Dedifferentiated amniotic fluid mesenchymal stem cell (primary cell): ENCODE measurements at regions not wholly inside any gene's neighbourhood (a gene's known extent, or its start where the extent isn't known, plus 50 kb on each side); places are given as distances from the start of the nearest gene placed in this dataset.

Experiments used
- DNase-seq: peaks from one replicate; pipeline ENCODE4 v3.0.0-alpha.2; 2016; ENCODE audit errors: extremely low spot score

DNA sequence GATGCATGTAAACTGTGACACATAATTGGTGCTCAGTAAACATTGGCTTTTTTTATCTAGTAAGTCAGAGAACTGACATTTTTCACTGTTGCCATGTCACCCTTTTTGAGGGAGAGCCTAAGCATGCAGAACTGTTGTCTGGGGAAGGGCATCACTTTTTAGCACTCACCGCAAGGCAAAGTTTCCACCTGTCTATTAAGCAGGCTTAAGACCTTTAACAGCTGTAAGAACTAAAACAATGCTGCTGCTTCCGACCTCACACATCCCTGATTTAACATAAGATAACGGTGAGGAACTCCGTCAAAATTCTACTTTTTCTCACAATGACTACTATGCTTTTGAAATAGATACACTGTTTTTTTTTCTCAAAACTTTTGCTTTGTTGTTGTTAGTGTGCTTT lies 554.8 kb downstream of the NUF2 start:
- peak; percentile 18 for DNase-seq

- DNase-seq = peak; percentile 61
Measured at GRCh38 chr1:163877016-163877415, 555.3 kb downstream of the NUF2 start.

- no peak for DNase-seq
Measured at GRCh38 chr1:163885510-163885909, 563.8 kb downstream of the NUF2 start.

DNA sequence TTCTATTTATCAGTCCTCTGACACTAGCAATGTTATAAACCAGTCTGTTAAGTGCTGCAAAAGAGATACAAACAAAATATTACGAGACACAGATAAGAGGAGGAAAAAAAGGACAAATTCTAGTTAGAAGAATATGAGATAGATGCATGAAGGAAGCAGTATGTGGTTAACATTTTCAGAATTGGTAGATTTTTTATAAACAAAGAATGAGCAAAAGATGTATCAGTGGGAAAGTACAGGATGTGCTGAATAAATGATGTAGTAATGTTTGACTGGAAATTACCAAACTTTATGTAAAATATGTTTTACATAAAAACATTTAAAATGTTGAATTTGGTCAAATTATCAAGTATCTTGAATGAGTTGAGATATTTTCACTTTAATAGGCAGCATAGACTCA lies 574.2 kb downstream of the NUF2 start:
- DNase-seq = no peak

GRCh38 chr1:163897412-163898155 lies 575.8 kb downstream of the NUF2 start:
- peak; percentile 93 for DNase-seq

GRCh38 chr1:163906283-163906682 lies 584.5 kb downstream of the NUF2 start:
- no peak for DNase-seq

- DNase-seq = no peak
Measured at GRCh38 chr1:163912170-163912884, 590.6 kb downstream of the NUF2 start.

GRCh38 chr1:163914785-163915413 lies 593.1 kb downstream of the NUF2 start:
- DNase-seq = no peak

DNA sequence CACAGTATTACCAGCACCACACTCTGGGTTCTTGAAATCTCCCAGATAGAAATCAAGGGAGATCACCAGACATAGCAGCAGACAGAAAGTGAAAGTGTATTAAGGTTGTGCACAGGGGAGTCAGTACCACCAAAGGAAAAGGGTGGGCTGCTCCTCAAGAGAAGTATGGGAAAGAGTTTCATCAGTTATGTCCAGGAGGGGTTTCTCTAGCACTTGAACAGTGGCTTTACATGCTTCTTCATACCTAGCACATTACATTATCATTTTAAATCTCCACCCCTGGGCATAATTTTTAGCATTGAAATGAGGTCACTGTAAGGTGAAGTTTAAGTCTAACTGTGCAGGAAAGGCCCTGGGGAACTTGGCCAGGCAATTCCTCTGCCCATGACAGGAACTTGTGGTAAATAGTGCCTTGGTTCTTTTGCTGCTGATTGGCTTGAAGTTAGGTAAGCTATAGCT lies 601.0 kb downstream of the NUF2 start:
- DNase-seq = no peak

DNA sequence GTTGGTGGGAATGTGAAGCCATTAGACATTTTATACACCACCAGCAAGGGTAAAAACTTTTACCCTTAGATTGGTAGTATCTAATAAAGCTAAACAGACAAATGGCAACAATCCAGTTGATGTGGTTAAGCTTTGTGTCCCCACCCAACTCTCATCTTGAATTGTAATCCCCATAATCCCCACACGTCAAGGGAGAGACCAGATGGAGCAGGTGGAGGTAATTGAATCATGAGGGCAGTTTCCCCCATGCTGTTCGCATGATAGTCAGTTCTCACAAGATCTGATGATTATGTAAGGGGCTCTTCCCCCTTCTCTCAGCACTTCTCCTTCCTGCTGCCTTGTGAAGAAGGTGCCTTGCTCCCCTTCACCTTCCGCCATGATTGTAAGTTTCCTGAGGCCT lies 602.3 kb downstream of the NUF2 start:
- no peak for DNase-seq

- no peak for DNase-seq
Measured at GRCh38 chr1:163927493-163927892, 605.7 kb downstream of the NUF2 start.

GRCh38 chr1:163928069-163928468 lies 606.3 kb downstream of the NUF2 start:
- DNase-seq = no peak

- DNase-seq = no peak
Measured at GRCh38 chr1:163928651-163929050, 606.9 kb downstream of the NUF2 start.

- no peak for DNase-seq
Measured at GRCh38 chr1:163932901-163933300, 611.1 kb downstream of the NUF2 start.

DNA sequence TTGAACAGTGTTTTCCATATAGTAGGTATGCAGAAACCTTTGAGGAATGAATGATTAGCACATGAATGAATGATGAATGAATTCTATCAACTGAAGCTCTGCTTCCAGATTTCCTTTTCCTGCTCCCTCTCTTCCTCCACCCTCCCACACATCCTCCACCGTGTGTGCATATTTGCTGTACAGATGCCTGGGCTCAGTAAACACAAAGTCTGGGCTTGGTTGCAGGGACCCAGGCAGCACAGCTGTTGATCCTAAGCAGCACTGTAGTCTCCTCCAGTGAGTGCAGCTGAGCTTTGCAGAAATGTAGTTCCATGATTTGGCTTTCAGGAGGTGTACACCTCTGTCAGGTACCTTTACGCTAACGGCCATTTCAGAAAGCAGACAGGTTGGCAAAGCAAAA lies 611.7 kb downstream of the NUF2 start:
- DNase-seq = no peak

DNA sequence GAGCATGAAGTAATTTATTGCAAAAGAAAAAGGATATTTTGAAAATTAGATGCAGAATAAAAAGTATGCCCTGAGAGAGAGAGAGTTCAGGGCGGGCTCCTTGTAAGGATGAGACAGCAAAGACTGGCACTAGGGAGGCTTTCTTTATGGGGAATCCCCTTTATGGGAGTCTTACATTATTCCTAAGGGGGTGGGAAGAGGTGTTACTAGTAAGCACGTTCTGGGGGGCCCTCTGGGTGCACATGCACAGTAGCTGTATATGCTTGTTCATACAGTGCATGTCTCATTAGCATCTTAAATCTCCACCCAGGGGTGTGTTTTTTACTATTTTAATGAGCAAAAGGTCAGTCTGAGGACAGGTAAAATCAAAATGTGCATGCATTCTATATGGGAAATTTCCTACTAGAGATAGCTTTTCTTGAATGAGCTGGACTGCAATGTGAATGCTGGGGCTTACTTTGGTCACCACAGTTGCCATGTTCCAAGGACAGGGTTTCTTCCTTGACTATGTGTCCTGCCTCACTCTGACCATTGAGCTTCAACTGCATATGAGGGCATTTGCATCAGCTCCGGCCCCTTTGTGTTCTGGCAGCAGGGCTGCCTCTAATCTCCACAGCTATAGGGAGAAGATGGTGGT lies 614.1 kb downstream of the NUF2 start:
- no peak for DNase-seq

DNA sequence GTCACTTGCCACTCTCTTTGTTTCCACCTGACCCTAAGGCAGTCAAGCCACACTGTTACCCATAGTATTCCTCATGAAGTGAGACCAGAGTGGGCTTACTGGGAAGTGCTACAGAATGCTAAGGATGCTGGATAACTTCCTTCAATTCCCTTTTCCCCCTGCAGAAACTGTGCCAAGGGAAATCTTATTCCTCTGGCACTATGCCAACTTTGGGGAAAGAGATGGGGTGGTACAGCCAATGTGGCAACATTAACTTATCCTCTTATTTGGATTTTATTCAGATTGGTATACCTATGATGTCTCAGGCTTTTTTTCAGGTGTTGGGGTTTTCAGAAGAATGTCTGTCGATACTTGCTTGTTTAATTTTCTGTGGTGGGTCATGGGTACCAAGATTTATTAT lies 599.4 kb upstream of the PBX1 start:
- no peak for DNase-seq

GRCh38 chr1:163970151-163970550 lies 588.8 kb upstream of the PBX1 start:
- DNase-seq = no peak

DNA sequence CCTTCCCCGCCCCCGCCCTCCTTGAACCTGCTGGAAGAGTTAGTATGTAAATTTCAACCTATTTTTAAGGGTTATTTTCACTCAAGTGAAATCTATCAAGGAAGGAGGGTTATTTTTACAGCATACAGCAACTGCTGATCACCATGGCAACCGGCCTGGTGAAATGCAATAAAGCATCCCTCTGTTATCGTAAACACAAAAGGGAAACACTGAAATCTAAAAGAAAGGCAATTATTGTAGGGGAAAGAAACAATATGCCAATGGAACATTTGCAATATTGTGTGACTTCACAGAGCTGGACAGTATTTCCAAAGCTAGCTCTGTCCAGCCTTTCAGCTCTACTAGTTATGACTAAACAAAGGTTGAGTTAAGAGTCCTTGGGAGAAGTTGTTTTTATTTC lies 588.3 kb upstream of the PBX1 start:
- no peak for DNase-seq

DNA sequence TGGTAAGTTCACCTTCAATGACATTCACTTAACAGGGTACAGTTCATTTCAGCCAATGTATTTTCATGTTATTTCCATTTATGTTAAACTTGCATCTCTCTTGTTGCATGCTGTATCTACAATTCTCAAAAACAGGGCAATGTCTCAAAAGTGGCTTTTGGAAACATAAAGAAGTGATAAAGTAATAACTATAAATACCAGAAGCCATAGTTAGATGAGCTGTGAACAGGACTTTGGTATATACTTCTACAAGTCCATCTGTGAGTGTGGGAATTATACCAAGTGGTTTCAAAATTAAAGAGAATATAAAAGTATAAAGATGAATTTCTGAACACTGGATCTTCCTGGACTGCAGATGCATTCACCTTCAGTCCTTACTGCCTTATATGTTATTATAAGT lies 585.4 kb upstream of the PBX1 start:
- no peak for DNase-seq

DNA sequence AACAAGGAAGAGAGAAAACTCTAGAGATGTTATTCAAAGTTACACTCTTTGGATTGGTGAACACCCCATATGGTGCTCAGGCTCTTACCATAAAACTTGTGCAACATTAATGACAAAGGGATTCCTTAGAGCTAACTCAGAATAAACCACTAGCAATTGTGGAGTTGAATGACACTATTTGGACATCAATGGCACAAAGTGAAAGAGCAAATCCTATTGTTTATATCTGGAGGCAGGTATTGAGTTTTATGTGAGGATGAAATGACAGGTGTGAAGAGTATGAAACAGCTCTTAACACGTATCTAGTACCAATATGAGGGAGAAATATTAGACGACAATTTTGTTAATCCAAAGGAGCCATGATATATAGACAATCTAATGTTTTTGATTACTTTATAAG lies 584.9 kb upstream of the PBX1 start:
- DNase-seq = no peak

DNA sequence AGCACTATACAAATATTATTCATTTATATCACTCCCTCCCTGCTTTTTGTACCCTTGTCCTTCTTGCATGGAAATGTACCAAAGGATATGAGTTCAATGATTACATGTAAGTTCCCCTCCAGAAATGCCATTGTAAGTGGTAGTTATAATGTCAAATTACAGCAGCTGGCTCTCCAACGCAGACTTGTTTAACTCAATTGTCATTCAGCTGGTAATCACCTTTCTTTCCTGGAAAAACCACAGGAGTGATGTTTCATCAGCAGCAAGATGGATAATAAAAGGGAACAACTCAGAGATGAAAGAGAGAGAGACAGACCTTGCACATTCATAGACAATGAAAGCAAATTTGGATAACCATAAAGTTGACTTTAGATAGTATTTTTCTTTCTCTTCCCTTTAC lies 578.6 kb upstream of the PBX1 start:
- DNase-seq = no peak
